Transverse colon (tissue), 4 donors: ENCODE measurements at regions not wholly inside any gene's neighbourhood (a gene's known extent, or its start where the extent isn't known, plus 50 kb on each side); places are given as distances from the start of the nearest gene placed in this dataset.

Experiments used
- DNase-seq: peaks from one replicate; pipeline ENCODE4 v3.0.0-alpha.2; 2019
- H3K27ac ChIP-seq, 4 donors: fragments of 200-600 bp; sonication (generic); 2 replicates each; pipeline ENCODE4 v1.5.1; 2016 to 2018; ENCODE audit warnings: inconsistent platforms in 4 of 4
- H3K27me3 ChIP-seq: fragments of 200-600 bp; sonication (generic); 2 replicates; pipeline ENCODE4 v1.5.1; 2017; ENCODE audit warnings: inconsistent platforms
- H3K36me3 ChIP-seq, 4 donors: fragments of 200-600 bp; sonication (generic); 2 replicates each; pipeline ENCODE4 v1.5.1; 2017 to 2019; ENCODE audit warnings: inconsistent platforms in 4 of 4
- H3K4me1 ChIP-seq, 4 donors: fragments of 200-600 bp; sonication (generic); 2 replicates each; pipeline ENCODE4 v1.5.1; 2017 to 2020; ENCODE audit warnings: inconsistent platforms in 4 of 4
- H3K4me3 ChIP-seq, 4 donors: fragments of 200-600 bp; sonication (generic); 1 replicate in 1 of 4; 2 replicates in 3 of 4; pipeline versions ENCODE4 v1.5.1 to v1.6.1; 2017 to 2019; ENCODE audit warnings: inconsistent platforms in 4 of 4
- H3K9me3 ChIP-seq, 2 donors: fragments of 200-600 bp; sonication (generic); 2 replicates each; pipeline ENCODE4 v1.5.1; 2017 to 2019; ENCODE audit warnings: inconsistent platforms in 2 of 2
- CTCF ChIP-seq, 5 experiments: fragments of 200-600 bp in 3 of 5; fragments of 450-650 bp in 2 of 5; sonication (generic) in 3 of 5; IDR thresholded peaks; 1 replicate in 2 of 5; 2 replicates in 3 of 5; pipeline ENCODE4 v1.5.1; 2016 to 2017; ENCODE audit warnings: antibody characterized with exemption in 5 of 5, inconsistent platforms in 3 of 5, mild to moderate bottlenecking in 2 of 5, moderate library complexity in 1 of 5
- EP300 ChIP-seq: sonication (generic); formaldehyde crosslinking; IDR thresholded peaks from one replicate; pipeline ENCODE4 v1.6.1; 2017; ENCODE audit warnings: antibody characterized with exemption, low read depth
- POLR2A ChIP-seq: fragments of 450-650 bp; IDR thresholded peaks from one replicate; pipeline ENCODE4 v1.6.1; 2016; ENCODE audit warnings: antibody characterized with exemption, mild to moderate bottlenecking, moderate library complexity
- POLR2AphosphoS5 ChIP-seq, 3 donors: sonication (generic); formaldehyde crosslinking; IDR thresholded peaks; one replicate each; pipeline ENCODE4 v1.6.1; 2016; ENCODE audit warnings: antibody characterized with exemption in 3 of 3
- WGBS, 2 donors: methylation state at CpG; one replicate each; pipeline ENCODE4 v1.1.5; 2018; ENCODE audit warnings: low coverage in 1 of 2; 5-methylcytosine and 5-hydroxymethylcytosine counted together
- in situ Hi-C, 4 donors: fragments of 200-750 bp; cut with MboI; loops; one replicate each; pipeline versions ENCODE4 v1.15.0 to v1.15.1; 2017; ENCODE audit warnings: low sequenced_read_pairs in 3 of 4, low pct_ligation_motif_present in 1 of 4, low pct_unique_long_range_greater_than_20kb in 1 of 4
- intact Hi-C: fragments of 100-400 bp; cut with DNase I; formaldehyde crosslinking; loops from one replicate; pipeline ENCODE4 v1.15.1; 2023; ENCODE audit warnings: low total_unique reads

GRCh38 chr11:38438091-38438490 lies 1840.1 kb upstream of the RAG2 start:
- in situ Hi-C loops = no loop called here
- Histone ChIP-seq H3K9me3 (no peaks in the 10 kb centered on the region), H3K4me1 (no peaks in the 10 kb centered on the region), H3K27ac (no peak overlapping the region), H3K36me3 (no peaks in the 10 kb centered on the region), H3K27me3 (no peaks in the 10 kb centered on the region), H3K4me3 (no peak overlapping the region)
- no peak for DNase-seq
- no peak for TF ChIP-seq EP300
- TF ChIP-seq POLR2AphosphoS5 (IDR thresholded peaks at IDR 0.05) = no peak
- TF ChIP-seq CTCF (IDR thresholded peaks at IDR 0.05) = no peak
- TF ChIP-seq POLR2A = no peak
- intact Hi-C loops = no loop called here

GRCh38 chr11:38425578-38425977 lies 1827.5 kb upstream of the RAG2 start:
- in situ Hi-C loops = no loop called here

GRCh38 chr11:38423042-38423441 lies 1825.0 kb upstream of the RAG2 start:
- intact Hi-C loops = no loop called here
- TF ChIP-seq EP300 = no peak
- Histone ChIP-seq H3K4me1 (no peaks in the 10 kb centered on the region), H3K27ac (no peak overlapping the region), H3K9me3 (no peaks in the 10 kb centered on the region), H3K27me3 (no peaks in the 10 kb centered on the region), H3K4me3 (no peak overlapping the region), H3K36me3 (no peaks in the 10 kb centered on the region)
- DNase-seq = no peak
- in situ Hi-C loops = no loop called here
- 67 to 78% methylated on average over 2 of the region's 2 CpGs for WGBS, 2 donors

More at GRCh38 chr11:38425578-38425977, 1827.5 kb upstream of the RAG2 start:
- Histone ChIP-seq H3K27ac (no peak overlapping the region), H3K27me3 (no peaks in the 10 kb centered on the region), H3K36me3 (no peaks in the 10 kb centered on the region), H3K4me1 (no peaks in the 10 kb centered on the region), H3K4me3 (no peak overlapping the region), H3K9me3 (no peaks in the 10 kb centered on the region)
- no peak for DNase-seq
- 59 to 83% methylated on average over 3 of the region's 3 CpGs for WGBS, 2 donors
- intact Hi-C loops = no loop called here
- TF ChIP-seq CTCF (IDR thresholded peaks at IDR 0.05) = no peak
- no peak for TF ChIP-seq POLR2AphosphoS5 (IDR thresholded peaks at IDR 0.05)
- TF ChIP-seq POLR2A = no peak
- TF ChIP-seq EP300 = no peak

- no peak for TF ChIP-seq CTCF (IDR thresholded peaks at IDR 0.05)
- TF ChIP-seq POLR2AphosphoS5 (IDR thresholded peaks at IDR 0.05) = no peak
- no peak for TF ChIP-seq EP300
- TF ChIP-seq POLR2A = no peak
- WGBS, 2 donors = 63 to 73% methylated on average over 4 of the region's 4 CpGs
- in situ Hi-C loops = no loop called here
- Histone ChIP-seq H3K27ac (no peak overlapping the region), H3K27me3 (no peaks in the 10 kb centered on the region), H3K9me3 (no peaks in the 10 kb centered on the region), H3K36me3 (no peaks in the 10 kb centered on the region), H3K4me3 (no peak overlapping the region), H3K4me1 (no peaks in the 10 kb centered on the region)
- intact Hi-C loops = no loop called here
- no peak for DNase-seq
Observed at GRCh38 chr11:38416141-38416540, 1818.1 kb upstream of the RAG2 start.

- Histone ChIP-seq H3K27me3 (no peaks in the 10 kb centered on the region), H3K36me3 (no peaks in the 10 kb centered on the region), H3K27ac (no peak overlapping the region), H3K4me3 (no peak overlapping the region), H3K9me3 (no peaks in the 10 kb centered on the region), H3K4me1 (no peaks in the 10 kb centered on the region)
- WGBS, 2 donors = 51 to 80% methylated on average over 1 to 2 of the region's 2 CpGs
- DNase-seq = no peak
- in situ Hi-C loops (no loop called here), intact Hi-C loops (no loop called here)
- TF ChIP-seq EP300 = no peak
- TF ChIP-seq POLR2AphosphoS5 (IDR thresholded peaks at IDR 0.05) = no peak
- no peak for TF ChIP-seq POLR2A
- TF ChIP-seq CTCF (IDR thresholded peaks at IDR 0.05) = no peak
Observed at GRCh38 chr11:38411149-38411548, 1813.1 kb upstream of the RAG2 start.
